ENCODE measurements at regions not wholly inside any gene's neighbourhood (a gene's known extent, or its start where the extent isn't known, plus 50 kb on each side); places are given as distances from the start of the nearest gene placed in this dataset.

DNA sequence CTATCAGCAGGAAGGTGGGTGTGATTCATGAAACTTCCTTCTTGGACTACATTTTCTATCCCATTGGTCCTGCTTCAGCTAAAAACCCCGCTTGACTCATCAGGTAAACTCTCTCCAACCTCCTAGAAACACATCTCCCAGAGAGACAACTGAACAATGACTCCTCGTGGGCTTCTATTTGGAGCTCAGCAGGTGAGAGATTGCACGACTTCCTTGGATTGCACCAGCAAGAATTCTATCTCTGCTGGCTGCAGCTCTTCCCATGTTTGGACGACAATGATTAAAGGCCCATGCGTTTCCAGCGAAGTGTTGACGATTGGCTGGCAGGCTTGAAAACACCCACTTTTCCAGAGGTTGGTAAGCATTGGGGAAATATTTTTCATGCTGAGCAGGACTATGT, 216.1 kb upstream of the NTM start:
- Mint-ChIP-seq H3K4me3 (no peak overlapping the region), H3K27ac (no peak overlapping the region), H3K36me3 (ENCODE audit: low read depth) (no peaks in the 10 kb centered on the region), H3K9me3 (no peaks in the 10 kb centered on the region), H3K4me1 (peaks cover 27% of the 10 kb centered on the region), H3K27me3 (ENCODE audit: low read depth, poor library complexity) (peaks cover 2% of the 10 kb centered on the region)
- TF ChIP-seq, protein P1, sequence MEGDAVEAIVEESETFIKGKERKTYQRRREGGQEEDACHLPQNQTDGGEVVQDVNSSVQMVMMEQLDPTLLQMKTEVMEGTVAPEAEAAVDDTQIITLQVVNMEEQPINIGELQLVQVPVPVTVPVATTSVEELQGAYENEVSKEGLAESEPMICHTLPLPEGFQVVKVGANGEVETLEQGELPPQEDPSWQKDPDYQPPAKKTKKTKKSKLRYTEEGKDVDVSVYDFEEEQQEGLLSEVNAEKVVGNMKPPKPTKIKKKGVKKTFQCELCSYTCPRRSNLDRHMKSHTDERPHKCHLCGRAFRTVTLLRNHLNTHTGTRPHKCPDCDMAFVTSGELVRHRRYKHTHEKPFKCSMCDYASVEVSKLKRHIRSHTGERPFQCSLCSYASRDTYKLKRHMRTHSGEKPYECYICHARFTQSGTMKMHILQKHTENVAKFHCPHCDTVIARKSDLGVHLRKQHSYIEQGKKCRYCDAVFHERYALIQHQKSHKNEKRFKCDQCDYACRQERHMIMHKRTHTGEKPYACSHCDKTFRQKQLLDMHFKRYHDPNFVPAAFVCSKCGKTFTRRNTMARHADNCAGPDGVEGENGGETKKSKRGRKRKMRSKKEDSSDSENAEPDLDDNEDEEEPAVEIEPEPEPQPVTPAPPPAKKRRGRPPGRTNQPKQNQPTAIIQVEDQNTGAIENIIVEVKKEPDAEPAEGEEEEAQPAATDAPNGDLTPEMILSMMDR (IDR thresholded peaks at IDR 0.05): no peak
- no peak for DNase-seq

DNA sequence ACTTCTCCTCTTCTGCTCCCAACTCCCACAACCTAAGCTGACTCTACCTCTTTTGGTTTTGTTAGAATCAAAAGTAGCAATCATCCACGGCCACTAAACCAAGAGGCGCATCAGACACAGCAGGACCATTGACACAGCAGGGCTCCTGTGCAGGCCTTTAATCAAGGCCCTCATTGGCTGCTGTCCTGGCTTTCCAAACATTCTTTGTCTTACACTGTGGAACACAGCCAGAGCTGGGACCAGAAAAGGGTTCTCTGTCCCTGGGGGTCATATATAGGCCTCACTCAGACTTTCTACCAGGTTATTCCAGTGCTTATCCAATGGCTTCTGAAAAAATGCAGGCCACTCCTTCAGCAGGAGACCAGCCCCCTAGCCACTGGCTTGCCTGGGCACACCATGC, 212.7 kb upstream of the NTM start:
- no peak overlapping the region for H3K4me3 Mint-ChIP-seq
- H3K9me3 Mint-ChIP-seq: no peaks in the 10 kb centered on the region
- no peaks in the 10 kb centered on the region for H3K36me3 Mint-ChIP-seq (ENCODE audit: low read depth)
- no peak for DNase-seq
- no peak overlapping the region for H3K27ac Mint-ChIP-seq
- TF ChIP-seq, protein P1 (IDR thresholded peaks at IDR 0.05): no peak
- peaks cover 14% of the 10 kb centered on the region for H3K4me1 Mint-ChIP-seq
- peaks cover 15% of the 10 kb centered on the region for H3K27me3 Mint-ChIP-seq (ENCODE audit: low read depth, poor library complexity)

DNA sequence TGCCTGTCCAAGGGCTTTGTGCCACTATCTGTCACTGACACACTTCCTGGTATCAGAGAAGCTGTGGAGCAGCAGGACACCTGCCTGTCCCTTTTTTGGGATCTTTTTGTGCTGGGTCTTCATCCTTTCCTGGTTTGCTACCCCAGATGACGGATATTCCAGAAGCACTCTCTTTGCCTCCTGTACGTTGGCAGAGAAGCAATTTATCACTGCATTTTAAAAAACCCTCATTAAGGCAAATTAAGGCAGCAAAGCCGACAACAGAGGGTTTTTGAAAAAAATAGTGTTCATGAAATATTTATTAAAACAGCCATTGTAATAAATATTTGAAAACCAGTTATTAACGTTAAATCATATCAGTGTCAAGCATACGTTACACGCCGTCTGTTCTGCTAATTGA, 209.6 kb upstream of the NTM start:
- TF ChIP-seq, protein P1 (IDR thresholded peaks at IDR 0.05): no peak
- DNase-seq: no peak
- Mint-ChIP-seq H3K9me3 (no peaks in the 10 kb centered on the region), H3K4me1 (no peaks in the 10 kb centered on the region), H3K27me3 (ENCODE audit: low read depth, poor library complexity) (peaks cover 12% of the 10 kb centered on the region), H3K27ac (no peak overlapping the region), H3K36me3 (ENCODE audit: low read depth) (no peaks in the 10 kb centered on the region), H3K4me3 (no peak overlapping the region)

DNA sequence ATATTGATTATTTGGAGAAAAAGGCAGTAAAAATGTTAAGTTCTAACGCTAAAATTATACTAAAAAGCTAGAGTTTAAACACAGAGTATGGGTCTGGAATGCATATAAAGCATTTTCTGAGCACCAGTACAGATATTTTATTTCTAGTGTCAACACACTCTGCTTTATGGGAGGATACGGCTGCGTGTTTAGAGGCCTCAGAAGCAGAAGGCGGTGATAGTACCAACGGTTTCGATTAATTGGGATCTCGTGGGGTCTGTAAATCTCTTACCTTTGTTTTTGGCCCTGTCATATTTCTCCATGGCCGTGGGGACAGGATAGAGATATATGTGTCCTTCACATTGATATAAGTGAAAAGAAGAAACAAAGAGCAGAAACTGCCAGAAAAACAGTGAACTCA, 206.8 kb upstream of the NTM start:
- H3K27ac Mint-ChIP-seq: no peak overlapping the region
- no peaks in the 10 kb centered on the region for H3K9me3 Mint-ChIP-seq
- H3K4me1 Mint-ChIP-seq: peaks cover under 1% of the 10 kb centered on the region
- no peak overlapping the region for H3K4me3 Mint-ChIP-seq
- TF ChIP-seq, protein P1 (IDR thresholded peaks at IDR 0.05): no peak
- H3K27me3 Mint-ChIP-seq (ENCODE audit: low read depth, poor library complexity): peaks cover 17% of the 10 kb centered on the region
- no peaks in the 10 kb centered on the region for H3K36me3 Mint-ChIP-seq (ENCODE audit: low read depth)
- DNase-seq: no peak

DNA sequence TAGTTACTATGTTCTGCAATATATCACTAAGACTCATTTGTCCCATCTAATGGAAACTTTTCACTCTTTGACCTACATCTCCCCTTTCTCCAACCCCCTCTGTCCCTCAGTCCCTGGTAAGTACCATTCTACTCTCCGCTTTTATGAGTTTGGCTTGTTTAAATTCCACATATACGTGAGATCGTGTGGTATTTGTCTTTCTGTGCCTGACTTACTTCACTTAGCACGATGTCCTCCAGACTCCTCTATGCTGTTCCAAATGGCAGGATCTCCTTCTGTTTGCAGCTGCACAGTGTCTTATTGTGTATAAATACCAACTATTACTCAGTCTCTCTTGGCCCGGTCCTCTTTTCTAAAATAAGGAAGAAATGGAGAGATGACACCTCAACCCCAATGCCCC, 205.4 kb upstream of the NTM start:
- no peak for DNase-seq
- Mint-ChIP-seq H3K36me3 (ENCODE audit: low read depth) (no peaks in the 10 kb centered on the region), H3K4me3 (no peak overlapping the region), H3K27ac (no peak overlapping the region), H3K4me1 (peaks cover 15% of the 10 kb centered on the region), H3K9me3 (no peaks in the 10 kb centered on the region), H3K27me3 (ENCODE audit: low read depth, poor library complexity) (peaks cover 13% of the 10 kb centered on the region)
- TF ChIP-seq, protein P1 (IDR thresholded peaks at IDR 0.05): no peak

DNA sequence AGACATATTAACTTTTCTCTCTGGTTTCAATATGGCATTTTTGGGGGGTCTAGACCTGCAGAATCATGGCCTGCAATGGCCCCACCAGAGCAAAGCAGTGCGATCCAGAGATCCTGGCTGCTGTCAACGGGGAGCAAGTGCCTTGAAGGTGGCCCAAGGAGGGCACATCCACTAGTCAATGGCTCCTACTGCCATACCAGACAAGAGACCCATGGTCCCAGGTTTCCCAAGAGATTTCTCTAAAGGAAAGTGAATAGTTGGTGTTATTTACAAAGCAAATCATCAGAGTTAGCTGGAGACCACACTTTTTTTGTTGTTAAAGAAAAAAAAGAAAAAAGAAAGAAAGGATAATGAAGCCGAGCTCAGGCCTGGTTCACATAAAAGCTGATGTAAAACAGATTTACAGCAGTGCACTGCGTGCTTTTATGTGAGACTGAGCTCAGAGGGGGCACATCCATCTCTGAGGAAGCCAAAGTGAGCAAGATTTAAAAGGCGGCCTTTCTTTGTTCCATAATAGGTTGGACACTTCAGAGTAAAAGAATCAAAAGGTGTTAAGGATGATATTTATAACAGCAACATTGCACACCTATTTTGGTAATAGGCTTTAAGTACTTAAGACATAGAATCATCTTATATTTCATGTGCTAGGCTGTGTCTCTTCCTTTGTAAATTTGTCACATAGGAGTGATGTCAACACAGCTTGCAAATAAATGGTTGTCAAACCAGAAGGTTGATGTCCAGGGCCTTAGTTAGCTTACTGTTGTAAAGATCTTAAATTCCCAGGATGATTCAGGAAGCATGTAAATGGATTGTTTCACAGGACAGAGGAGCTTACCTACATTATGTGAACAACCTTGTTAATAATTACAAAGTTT, 201.3 kb upstream of the NTM start:
- peaks cover 40% of the 10 kb centered on the region for H3K4me1 Mint-ChIP-seq
- peaks cover 3% of the 10 kb centered on the region for H3K9me3 Mint-ChIP-seq
- H3K27ac Mint-ChIP-seq: peak overlapping the region; percentile 53
- TF ChIP-seq, protein P1 (IDR thresholded peaks at IDR 0.05): no peak
- no peaks in the 10 kb centered on the region for H3K36me3 Mint-ChIP-seq (ENCODE audit: low read depth)
- peaks cover 11% of the 10 kb centered on the region for H3K27me3 Mint-ChIP-seq (ENCODE audit: low read depth, poor library complexity)
- DNase-seq: no peak
- no peak overlapping the region for H3K4me3 Mint-ChIP-seq
